Liver (tissue), 8 donors: ENCODE measurements at regions not wholly inside any gene's neighbourhood (a gene's known extent, or its start where the extent isn't known, plus 50 kb on each side); places are given as distances from the start of the nearest gene placed in this dataset.

Source experiments
- DNase-seq: peaks from one replicate; pipeline ENCODE4 v3.0.0-alpha.2; 2017; ENCODE audit warnings: low spot score
- H3K27ac ChIP-seq, 2 donors: one replicate each; pipeline ENCODE4 v1.7.0; 2013; ENCODE audit warnings: inconsistent platforms in 2 of 2, low read length in 2 of 2, control low read depth in 1 of 2, low read depth in 1 of 2, mild to moderate bottlenecking in 1 of 2
- H3K27me3 ChIP-seq, 4 donors: one replicate each; pipeline versions ENCODE4 v1.6.1 to v1.7.0; 2013; ENCODE audit warnings: low read length in 3 of 4, inconsistent platforms in 1 of 4, mild to moderate bottlenecking in 1 of 4, moderate library complexity in 1 of 4; ENCODE audit not compliant: control insufficient read depth in 4 of 4, insufficient read depth in 4 of 4
- H3K36me3 ChIP-seq, 4 donors: one replicate each; pipeline versions ENCODE4 v1.6.1 to v1.7.0; 2013; ENCODE audit warnings: low read length in 3 of 4, mild to moderate bottlenecking in 3 of 4, low read depth in 1 of 4, moderate library complexity in 1 of 4; ENCODE audit not compliant: control insufficient read depth in 4 of 4, insufficient read depth in 3 of 4
- H3K4me1 ChIP-seq, 4 donors: one replicate each; pipeline versions ENCODE4 v1.6.1 to v1.7.0; 2013; ENCODE audit warnings: low read length in 3 of 4, mild to moderate bottlenecking in 3 of 4, moderate library complexity in 1 of 4; ENCODE audit not compliant: control insufficient read depth in 4 of 4, insufficient read depth in 4 of 4
- H3K4me3 ChIP-seq, 3 donors: one replicate each; pipeline versions ENCODE4 v1.6.1 to v1.7.0; 2013; ENCODE audit warnings: low read length in 3 of 3, control low read depth in 1 of 3, low read depth in 1 of 3, mild to moderate bottlenecking in 1 of 3
- H3K9ac ChIP-seq, 2 donors: one replicate each; pipeline ENCODE4 v1.7.0; 2013; ENCODE audit warnings: low read length in 2 of 2, mild to moderate bottlenecking in 2 of 2, moderate library complexity in 2 of 2, control low read depth in 1 of 2, low read depth in 1 of 2
- H3K9me3 ChIP-seq, 4 donors: one replicate each; pipeline versions ENCODE4 v1.6.1 to v1.7.0; 2013; ENCODE audit warnings: low read length in 3 of 4; ENCODE audit not compliant: control insufficient read depth in 4 of 4
- EGR1 ChIP-seq, 2 donors: IDR thresholded peaks; 2 replicates each; pipeline ENCODE4 v1.6.1; 2016 to 2018; ENCODE audit warnings: antibody characterized with exemption in 2 of 2, low read depth in 2 of 2
- FOXA1 ChIP-seq: IDR thresholded peaks from 2 replicates; pipeline ENCODE4 v1.6.1; 2016; ENCODE audit warnings: antibody characterized with exemption
- FOXA2 ChIP-seq: IDR thresholded peaks from 2 replicates; pipeline ENCODE4 v1.6.1; 2016; ENCODE audit warnings: antibody characterized with exemption
- GABPA ChIP-seq, 2 donors: IDR thresholded peaks in 1 of 2; conservative IDR thresholded peaks in 1 of 2; 2 replicates each; pipeline ENCODE4 v1.6.1; 2016; ENCODE audit warnings: antibody characterized with exemption in 2 of 2, mild to moderate bottlenecking in 1 of 2, moderate library complexity in 1 of 2
- HNF4A ChIP-seq, 2 donors: conservative IDR thresholded peaks; 2 replicates each; pipeline ENCODE4 v1.6.1; 2016; ENCODE audit warnings: antibody characterized with exemption in 2 of 2, mild to moderate bottlenecking in 2 of 2
- HNF4G ChIP-seq: IDR thresholded peaks from 2 replicates; pipeline ENCODE4 v1.6.1; 2016; ENCODE audit warnings: antibody characterized with exemption
- JUND ChIP-seq, 2 donors: IDR thresholded peaks; 2 replicates each; pipeline ENCODE4 v1.6.1; 2016; ENCODE audit warnings: antibody characterized with exemption in 2 of 2
- NR2F2 ChIP-seq: IDR thresholded peaks from 2 replicates; pipeline ENCODE4 v1.6.1; 2016; ENCODE audit warnings: antibody characterized with exemption
- RAD21 ChIP-seq, 2 donors: IDR thresholded peaks; 2 replicates each; pipeline ENCODE4 v1.6.1; 2016; ENCODE audit warnings: antibody characterized with exemption in 2 of 2, mild to moderate bottlenecking in 2 of 2
- RXRA ChIP-seq, 2 donors: IDR thresholded peaks; 2 replicates each; pipeline ENCODE4 v1.6.1; 2017 to 2018; ENCODE audit warnings: antibody characterized with exemption in 2 of 2, mild to moderate bottlenecking in 1 of 2
- SP1 ChIP-seq: IDR thresholded peaks from 2 replicates; pipeline ENCODE4 v1.6.1; 2018; ENCODE audit warnings: antibody characterized with exemption, mild to moderate bottlenecking
- TAF1 ChIP-seq: conservative IDR thresholded peaks from 2 replicates; pipeline ENCODE4 v1.6.1; 2016; ENCODE audit warnings: antibody characterized with exemption, mild to moderate bottlenecking
- YY1 ChIP-seq: IDR thresholded peaks from 2 replicates; pipeline ENCODE4 v1.6.1; 2016; ENCODE audit warnings: antibody characterized with exemption, mild to moderate bottlenecking
- WGBS: extraction: QIAGEN DNeasy Blood & Tissue Kit; methylation state at CpG from one replicate; pipeline ENCODE4 v1.1.7; 2013; 5-methylcytosine and 5-hydroxymethylcytosine counted together
- TF ChIP-seq, protein P1 (sequence below): IDR thresholded peaks from 2 replicates; pipeline ENCODE4 v1.6.1; 2016; ENCODE audit warnings: antibody characterized with exemption
- TF ChIP-seq, protein P2 (sequence below): fragments of 150-350 bp; IDR thresholded peaks from 2 replicates; pipeline ENCODE4 v1.5.1; 2017; ENCODE audit warnings: improper control_type of control experiment, low read depth, low read length; ENCODE audit not compliant: missing input control
- TF ChIP-seq, protein P3 (sequence below): IDR thresholded peaks from 2 replicates; pipeline ENCODE4 v1.6.1; 2016; ENCODE audit warnings: antibody characterized with exemption
- TF ChIP-seq, protein P4 (sequence below): IDR thresholded peaks from 2 replicates; pipeline ENCODE4 v1.6.1; 2016; ENCODE audit warnings: antibody characterized with exemption
- TF ChIP-seq, protein P5 (sequence below): IDR thresholded peaks from 2 replicates; pipeline ENCODE4 v1.6.1; 2016; ENCODE audit warnings: antibody characterized with exemption, mild to moderate bottlenecking
- donor health status: healthy.
- donor health status: healthy.
- donor health status: healthy.
- donor health status: healthy.
- donor health status: healthy.

DNA sequence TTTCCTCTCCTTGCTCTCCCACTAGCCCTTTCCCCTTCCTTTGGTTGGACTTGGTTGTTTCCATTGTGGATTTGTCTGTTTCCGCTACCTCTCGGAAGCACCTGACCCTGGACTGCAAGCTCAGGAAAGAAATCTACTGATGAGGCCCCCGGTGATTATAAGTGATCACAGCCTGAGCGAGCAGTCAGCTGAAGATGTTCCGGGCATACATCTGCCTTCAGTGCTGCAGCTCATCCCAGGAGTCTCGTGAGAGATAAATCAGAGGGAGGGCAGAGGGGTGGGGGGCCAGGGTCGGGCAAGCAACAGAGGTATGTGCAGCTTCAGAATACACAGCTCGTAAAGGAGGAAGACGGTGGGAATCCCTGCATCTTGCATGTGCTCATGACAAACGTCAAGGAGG is 102.1 kb downstream of the MRPL46 start (continued):
- TF ChIP-seq, protein P1, sequence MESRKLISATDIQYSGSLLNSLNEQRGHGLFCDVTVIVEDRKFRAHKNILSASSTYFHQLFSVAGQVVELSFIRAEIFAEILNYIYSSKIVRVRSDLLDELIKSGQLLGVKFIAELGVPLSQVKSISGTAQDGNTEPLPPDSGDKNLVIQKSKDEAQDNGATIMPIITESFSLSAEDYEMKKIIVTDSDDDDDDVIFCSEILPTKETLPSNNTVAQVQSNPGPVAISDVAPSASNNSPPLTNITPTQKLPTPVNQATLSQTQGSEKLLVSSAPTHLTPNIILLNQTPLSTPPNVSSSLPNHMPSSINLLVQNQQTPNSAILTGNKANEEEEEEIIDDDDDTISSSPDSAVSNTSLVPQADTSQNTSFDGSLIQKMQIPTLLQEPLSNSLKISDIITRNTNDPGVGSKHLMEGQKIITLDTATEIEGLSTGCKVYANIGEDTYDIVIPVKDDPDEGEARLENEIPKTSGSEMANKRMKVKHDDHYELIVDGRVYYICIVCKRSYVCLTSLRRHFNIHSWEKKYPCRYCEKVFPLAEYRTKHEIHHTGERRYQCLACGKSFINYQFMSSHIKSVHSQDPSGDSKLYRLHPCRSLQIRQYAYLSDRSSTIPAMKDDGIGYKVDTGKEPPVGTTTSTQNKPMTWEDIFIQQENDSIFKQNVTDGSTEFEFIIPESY: no peak
- TF ChIP-seq EGR1 (IDR thresholded peaks at IDR 0.05; ENCODE audit: low read depth in 2 of 2) (no peak), SP1 (no peak), HNF4A (conservative IDR thresholded peaks at IDR 0.05) (no peak)

DNA sequence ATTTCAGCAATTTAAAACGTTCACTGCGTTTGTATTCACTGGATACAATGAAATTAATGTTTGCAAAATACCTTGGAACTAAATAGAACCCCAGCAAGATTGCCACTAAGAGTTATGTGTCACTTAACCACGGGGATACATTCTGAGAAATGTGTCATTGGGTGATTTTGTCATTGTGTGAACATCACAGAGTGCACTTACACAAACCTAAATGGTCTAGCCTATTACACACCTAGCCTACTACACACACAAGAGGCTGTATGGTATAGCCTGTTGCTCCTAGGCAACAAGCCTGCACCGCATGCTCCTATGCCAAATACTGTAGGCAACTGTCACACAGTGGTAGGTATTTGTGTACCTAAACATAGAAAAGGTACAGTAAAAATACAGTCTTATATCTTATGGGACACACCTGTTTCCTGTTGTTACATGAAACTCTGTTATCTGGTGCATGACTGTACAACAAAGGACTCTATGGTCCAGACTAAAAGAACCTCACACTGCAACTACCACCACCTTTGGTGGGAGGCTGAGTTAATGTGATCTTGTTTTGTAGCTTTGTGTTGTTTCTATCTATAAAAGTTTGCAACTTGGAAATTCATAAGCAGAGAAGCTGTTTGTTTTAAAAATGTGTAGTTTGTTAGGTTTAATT is 92.2 kb upstream of the NTRK3 start:
- peaks cover 0 to 3% (median 1%) of the 10 kb centered on the region in 4 donors for H3K27me3 ChIP-seq
- TF ChIP-seq RAD21 (IDR thresholded peaks at IDR 0.05) (no peak), JUND (IDR thresholded peaks at IDR 0.05) (no peak), HNF4G (no peak), HNF4A (conservative IDR thresholded peaks at IDR 0.05) (no peak), SP1 (no peak), FOXA1 (no peak), EGR1 (IDR thresholded peaks at IDR 0.05; ENCODE audit: low read depth in 2 of 2) (no peak), RXRA (IDR thresholded peaks at IDR 0.05) (no peak), GABPA (IDR thresholded peaks at IDR 0.05 in 1 of 2, conservative IDR thresholded peaks at IDR 0.05 in 1 of 2) (no peak), TAF1 (no peak), YY1 (no peak), FOXA2 (no peak), NR2F2 (no peak)
- TF ChIP-seq, protein P2, sequence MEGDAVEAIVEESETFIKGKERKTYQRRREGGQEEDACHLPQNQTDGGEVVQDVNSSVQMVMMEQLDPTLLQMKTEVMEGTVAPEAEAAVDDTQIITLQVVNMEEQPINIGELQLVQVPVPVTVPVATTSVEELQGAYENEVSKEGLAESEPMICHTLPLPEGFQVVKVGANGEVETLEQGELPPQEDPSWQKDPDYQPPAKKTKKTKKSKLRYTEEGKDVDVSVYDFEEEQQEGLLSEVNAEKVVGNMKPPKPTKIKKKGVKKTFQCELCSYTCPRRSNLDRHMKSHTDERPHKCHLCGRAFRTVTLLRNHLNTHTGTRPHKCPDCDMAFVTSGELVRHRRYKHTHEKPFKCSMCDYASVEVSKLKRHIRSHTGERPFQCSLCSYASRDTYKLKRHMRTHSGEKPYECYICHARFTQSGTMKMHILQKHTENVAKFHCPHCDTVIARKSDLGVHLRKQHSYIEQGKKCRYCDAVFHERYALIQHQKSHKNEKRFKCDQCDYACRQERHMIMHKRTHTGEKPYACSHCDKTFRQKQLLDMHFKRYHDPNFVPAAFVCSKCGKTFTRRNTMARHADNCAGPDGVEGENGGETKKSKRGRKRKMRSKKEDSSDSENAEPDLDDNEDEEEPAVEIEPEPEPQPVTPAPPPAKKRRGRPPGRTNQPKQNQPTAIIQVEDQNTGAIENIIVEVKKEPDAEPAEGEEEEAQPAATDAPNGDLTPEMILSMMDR: no peak
- TF ChIP-seq, protein P3, sequence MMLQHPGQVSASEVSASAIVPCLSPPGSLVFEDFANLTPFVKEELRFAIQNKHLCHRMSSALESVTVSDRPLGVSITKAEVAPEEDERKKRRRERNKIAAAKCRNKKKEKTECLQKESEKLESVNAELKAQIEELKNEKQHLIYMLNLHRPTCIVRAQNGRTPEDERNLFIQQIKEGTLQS: no peak
- TF ChIP-seq, protein P1: no peak
- TF ChIP-seq, protein P4, sequence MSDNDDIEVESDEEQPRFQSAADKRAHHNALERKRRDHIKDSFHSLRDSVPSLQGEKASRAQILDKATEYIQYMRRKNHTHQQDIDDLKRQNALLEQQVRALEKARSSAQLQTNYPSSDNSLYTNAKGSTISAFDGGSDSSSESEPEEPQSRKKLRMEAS: no peak
- TF ChIP-seq, protein P5, sequence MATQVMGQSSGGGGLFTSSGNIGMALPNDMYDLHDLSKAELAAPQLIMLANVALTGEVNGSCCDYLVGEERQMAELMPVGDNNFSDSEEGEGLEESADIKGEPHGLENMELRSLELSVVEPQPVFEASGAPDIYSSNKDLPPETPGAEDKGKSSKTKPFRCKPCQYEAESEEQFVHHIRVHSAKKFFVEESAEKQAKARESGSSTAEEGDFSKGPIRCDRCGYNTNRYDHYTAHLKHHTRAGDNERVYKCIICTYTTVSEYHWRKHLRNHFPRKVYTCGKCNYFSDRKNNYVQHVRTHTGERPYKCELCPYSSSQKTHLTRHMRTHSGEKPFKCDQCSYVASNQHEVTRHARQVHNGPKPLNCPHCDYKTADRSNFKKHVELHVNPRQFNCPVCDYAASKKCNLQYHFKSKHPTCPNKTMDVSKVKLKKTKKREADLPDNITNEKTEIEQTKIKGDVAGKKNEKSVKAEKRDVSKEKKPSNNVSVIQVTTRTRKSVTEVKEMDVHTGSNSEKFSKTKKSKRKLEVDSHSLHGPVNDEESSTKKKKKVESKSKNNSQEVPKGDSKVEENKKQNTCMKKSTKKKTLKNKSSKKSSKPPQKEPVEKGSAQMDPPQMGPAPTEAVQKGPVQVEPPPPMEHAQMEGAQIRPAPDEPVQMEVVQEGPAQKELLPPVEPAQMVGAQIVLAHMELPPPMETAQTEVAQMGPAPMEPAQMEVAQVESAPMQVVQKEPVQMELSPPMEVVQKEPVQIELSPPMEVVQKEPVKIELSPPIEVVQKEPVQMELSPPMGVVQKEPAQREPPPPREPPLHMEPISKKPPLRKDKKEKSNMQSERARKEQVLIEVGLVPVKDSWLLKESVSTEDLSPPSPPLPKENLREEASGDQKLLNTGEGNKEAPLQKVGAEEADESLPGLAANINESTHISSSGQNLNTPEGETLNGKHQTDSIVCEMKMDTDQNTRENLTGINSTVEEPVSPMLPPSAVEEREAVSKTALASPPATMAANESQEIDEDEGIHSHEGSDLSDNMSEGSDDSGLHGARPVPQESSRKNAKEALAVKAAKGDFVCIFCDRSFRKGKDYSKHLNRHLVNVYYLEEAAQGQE: no peak
- H3K36me3 ChIP-seq: no peaks in the 10 kb centered on the region
- no peaks in the 10 kb centered on the region for H3K4me1 ChIP-seq
- DNase-seq: no peak
- peaks cover 0 to 14% (median 11%) of the 10 kb centered on the region in 4 donors for H3K9me3 ChIP-seq
- 59% methylated on average over 4 of the region's 4 CpGs for WGBS
- H3K4me3 ChIP-seq: no peak overlapping the region
- H3K27ac ChIP-seq: no peak overlapping the region
- H3K9ac ChIP-seq: no peak overlapping the region
